ENCODE measurements at regions not wholly inside any gene's neighbourhood (a gene's known extent, or its start where the extent isn't known, plus 50 kb on each side); places are given as distances from the start of the nearest gene placed in this dataset.

- TF ChIP-seq EZH2 (IDR thresholded peaks at IDR 0.05; ENCODE audit: insufficient read depth, poor library complexity, severe bottlenecking) (no peak), EZH2phosphoT487 (IDR thresholded peaks at IDR 0.05; ENCODE audit: insufficient read depth, low read depth) (no peak)
These were observed 223.4 kb upstream of the GADL1 start for GRCh38 chr3:31117854-31118253.

All from GM23248 (cell line).